ENCODE measurements at regions not wholly inside any gene's neighbourhood (a gene's known extent, or its start where the extent isn't known, plus 50 kb on each side); places are given as distances from the start of the nearest gene placed in this dataset.
"Not testable (repeated sequence)": the region's sequence is repeated elsewhere in the genome, so short reads cannot be mapped to it uniquely, and the experiment has no call there.

DNA sequence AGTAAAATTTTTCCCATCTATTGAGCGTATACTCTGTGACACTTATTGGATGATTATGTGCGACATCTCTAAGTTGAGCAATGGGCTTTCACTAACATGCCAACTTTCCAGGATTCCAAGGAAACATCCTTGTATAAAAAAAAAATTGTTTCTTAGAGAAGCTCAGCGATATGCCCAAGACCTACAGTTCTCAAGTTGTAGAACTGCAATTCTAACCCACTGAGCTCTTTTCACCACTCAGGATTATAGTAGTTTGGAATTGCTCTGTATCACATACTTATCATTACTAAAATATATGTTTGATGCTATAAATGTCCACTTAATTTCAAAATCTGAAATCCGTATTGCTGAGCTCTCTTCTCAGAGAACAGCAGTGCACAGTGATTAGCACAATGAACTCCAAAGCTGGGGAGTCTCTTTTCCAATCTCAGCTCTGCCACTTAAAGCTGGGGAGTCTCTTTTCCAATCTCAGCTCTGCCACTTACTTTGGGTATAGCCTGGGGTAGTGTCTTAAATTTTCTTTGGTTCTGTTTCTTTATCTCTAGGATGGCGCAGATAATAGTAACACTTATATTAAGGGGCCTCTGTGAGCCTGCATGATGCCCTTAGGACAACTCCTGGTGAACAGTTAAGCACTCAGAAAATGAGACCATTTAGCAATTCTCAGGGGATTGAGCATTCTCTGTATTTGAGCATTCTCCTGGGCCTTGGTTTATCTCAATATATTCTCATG is 1722.2 kb upstream of the AGA start:
- H3K4me1 ChIP-seq (ENCODE audit: control insufficient read depth in 2 of 3, insufficient read depth in 2 of 3, low read depth in 1 of 3, low read length in 3 of 3), result no peaks in the 10 kb centered on the region
- no peak for FAIRE-seq
- no peaks in the 10 kb centered on the region for H3K36me3 ChIP-seq (ENCODE audit: control insufficient read depth in 2 of 3, insufficient read depth in 3 of 3, low read length in 3 of 3)
- DNase-seq, result no peak
- intact Hi-C loops (cut with DNase I), result no loop called here
- no peaks in the 10 kb centered on the region for H3K27me3 ChIP-seq (ENCODE audit: control insufficient read depth, insufficient read depth, low read length)
- no peaks in the 10 kb centered on the region for H3K9me3 ChIP-seq (ENCODE audit: control insufficient read depth in 2 of 3, insufficient read depth in 1 of 3, low read length in 3 of 3)
- TF ChIP-seq, protein P1, sequence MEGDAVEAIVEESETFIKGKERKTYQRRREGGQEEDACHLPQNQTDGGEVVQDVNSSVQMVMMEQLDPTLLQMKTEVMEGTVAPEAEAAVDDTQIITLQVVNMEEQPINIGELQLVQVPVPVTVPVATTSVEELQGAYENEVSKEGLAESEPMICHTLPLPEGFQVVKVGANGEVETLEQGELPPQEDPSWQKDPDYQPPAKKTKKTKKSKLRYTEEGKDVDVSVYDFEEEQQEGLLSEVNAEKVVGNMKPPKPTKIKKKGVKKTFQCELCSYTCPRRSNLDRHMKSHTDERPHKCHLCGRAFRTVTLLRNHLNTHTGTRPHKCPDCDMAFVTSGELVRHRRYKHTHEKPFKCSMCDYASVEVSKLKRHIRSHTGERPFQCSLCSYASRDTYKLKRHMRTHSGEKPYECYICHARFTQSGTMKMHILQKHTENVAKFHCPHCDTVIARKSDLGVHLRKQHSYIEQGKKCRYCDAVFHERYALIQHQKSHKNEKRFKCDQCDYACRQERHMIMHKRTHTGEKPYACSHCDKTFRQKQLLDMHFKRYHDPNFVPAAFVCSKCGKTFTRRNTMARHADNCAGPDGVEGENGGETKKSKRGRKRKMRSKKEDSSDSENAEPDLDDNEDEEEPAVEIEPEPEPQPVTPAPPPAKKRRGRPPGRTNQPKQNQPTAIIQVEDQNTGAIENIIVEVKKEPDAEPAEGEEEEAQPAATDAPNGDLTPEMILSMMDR (IDR thresholded peaks at IDR 0.05; ENCODE audit: borderline replicate concordance, extremely low read depth, insufficient read depth), result no peak
- H3K27ac ChIP-seq (ENCODE audit: low read depth in 2 of 2, low read length in 2 of 2), result no peak overlapping the region
- H3K4me3 ChIP-seq (ENCODE audit: low read length in 3 of 3), result no peak overlapping the region
- H3K9ac ChIP-seq (ENCODE audit: low read length in 3 of 3), result no peak overlapping the region

- Histone ChIP-seq H3K9me3 (ENCODE audit: control insufficient read depth in 2 of 3, insufficient read depth in 1 of 3, low read length in 3 of 3) (no peaks in the 10 kb centered on the region), H3K36me3 (ENCODE audit: control insufficient read depth in 2 of 3, insufficient read depth in 3 of 3, low read length in 3 of 3) (no peaks in the 10 kb centered on the region), H3K4me3 (ENCODE audit: low read length in 3 of 3) (no peak overlapping the region), H3K9ac (ENCODE audit: low read length in 3 of 3) (no peak overlapping the region), H3K27me3 (ENCODE audit: control insufficient read depth, insufficient read depth, low read length) (no peaks in the 10 kb centered on the region), H3K4me1 (ENCODE audit: control insufficient read depth in 2 of 3, insufficient read depth in 2 of 3, low read depth in 1 of 3, low read length in 3 of 3) (no peaks in the 10 kb centered on the region), H3K27ac (ENCODE audit: low read depth in 2 of 2, low read length in 2 of 2) (no peak overlapping the region)
- intact Hi-C loops (cut with DNase I), result no loop called here
- TF ChIP-seq, protein P1 (IDR thresholded peaks at IDR 0.05; ENCODE audit: borderline replicate concordance, extremely low read depth, insufficient read depth), result no peak
- FAIRE-seq (no peak), DNase-seq (no peak)
Measured at GRCh38 chr4:179165000-179165738, 1722.9 kb upstream of the AGA start.

DNA sequence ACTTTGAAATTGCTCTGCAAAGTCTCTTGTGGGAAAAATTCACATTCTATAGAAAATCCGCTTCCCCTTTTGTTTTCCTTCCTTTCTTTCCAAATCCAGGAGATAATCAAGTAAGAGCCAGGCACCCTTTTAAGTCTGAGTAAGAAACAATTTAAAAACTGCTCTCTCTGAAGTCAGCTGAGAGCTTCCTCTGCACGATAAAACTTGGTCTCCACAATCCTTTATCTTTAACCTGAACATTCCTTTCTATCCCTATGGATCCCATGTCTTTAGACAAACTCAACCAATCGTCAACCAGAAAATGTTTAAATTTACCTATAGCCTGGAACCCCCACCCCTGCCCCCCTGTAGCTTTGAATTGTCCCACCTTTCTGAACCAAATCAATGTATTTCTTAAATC is 1723.6 kb upstream of the AGA start:
- Histone ChIP-seq H3K4me1 (ENCODE audit: control insufficient read depth in 2 of 3, insufficient read depth in 2 of 3, low read depth in 1 of 3, low read length in 3 of 3) (no peaks in the 10 kb centered on the region), H3K9me3 (ENCODE audit: control insufficient read depth in 2 of 3, insufficient read depth in 1 of 3, low read length in 3 of 3) (no peaks in the 10 kb centered on the region), H3K36me3 (ENCODE audit: control insufficient read depth in 2 of 3, insufficient read depth in 3 of 3, low read length in 3 of 3) (no peaks in the 10 kb centered on the region), H3K27me3 (ENCODE audit: control insufficient read depth, insufficient read depth, low read length) (no peaks in the 10 kb centered on the region), H3K27ac (ENCODE audit: low read depth in 2 of 2, low read length in 2 of 2) (no peak overlapping the region), H3K9ac (ENCODE audit: low read length in 3 of 3) (no peak overlapping the region), H3K4me3 (ENCODE audit: low read length in 3 of 3) (no peak overlapping the region)
- FAIRE-seq, result no peak
- TF ChIP-seq, protein P1 (IDR thresholded peaks at IDR 0.05; ENCODE audit: borderline replicate concordance, extremely low read depth, insufficient read depth), result no peak
- DNase-seq, result no peak
- intact Hi-C loops (cut with DNase I), result no loop called here

DNA sequence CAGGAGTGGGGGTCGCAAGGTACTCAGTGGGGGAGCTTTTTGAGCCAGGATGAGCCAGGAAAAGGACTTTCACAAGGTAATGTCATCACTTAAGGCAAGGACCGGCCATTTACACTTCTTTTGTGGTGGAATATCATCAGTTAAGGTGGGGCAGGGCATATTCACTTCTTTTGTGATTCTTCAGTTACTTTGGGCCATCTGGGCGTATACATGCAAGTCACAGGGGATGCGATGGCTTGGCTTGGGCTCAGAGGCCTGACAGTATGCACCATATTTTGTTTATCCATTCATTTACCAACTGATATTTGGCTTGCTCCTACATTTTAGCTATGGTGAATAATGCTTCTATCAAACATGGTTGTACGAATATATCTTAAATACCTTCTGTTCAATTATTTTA is 1728.1 kb upstream of the AGA start:
- DNase-seq; H3K4me3 ChIP-seq (ENCODE audit: low read length in 3 of 3); H3K27me3 ChIP-seq (ENCODE audit: control insufficient read depth, insufficient read depth, low read length); H3K27ac ChIP-seq (ENCODE audit: low read depth in 2 of 2, low read length in 2 of 2); H3K36me3 ChIP-seq (ENCODE audit: control insufficient read depth in 2 of 3, insufficient read depth in 3 of 3, low read length in 3 of 3); FAIRE-seq; H3K9ac ChIP-seq (ENCODE audit: low read length in 3 of 3); H3K9me3 ChIP-seq (ENCODE audit: control insufficient read depth in 2 of 3, insufficient read depth in 1 of 3, low read length in 3 of 3); H3K4me1 ChIP-seq (ENCODE audit: control insufficient read depth in 2 of 3, insufficient read depth in 2 of 3, low read depth in 1 of 3, low read length in 3 of 3); intact Hi-C loops (cut with DNase I): not testable (repeated sequence)

All from kidney (tissue), 13 donors.